Erythroblast (primary cell): ENCODE measurements at regions not wholly inside any gene's neighbourhood (a gene's known extent, or its start where the extent isn't known, plus 50 kb on each side); places are given as distances from the start of the nearest gene placed in this dataset.

Experiments
- GATA1 ChIP-seq: IDR thresholded peaks from 2 replicates; pipeline ENCODE4 v1.6.1; 2011; ENCODE audit warnings: low read depth, mild to moderate bottlenecking, control low read depth, low read length, moderate library complexity
- POLR2A ChIP-seq: IDR thresholded peaks from 2 replicates; pipeline ENCODE4 v1.6.1; 2011; ENCODE audit warnings: mild to moderate bottlenecking, low read length

DNA sequence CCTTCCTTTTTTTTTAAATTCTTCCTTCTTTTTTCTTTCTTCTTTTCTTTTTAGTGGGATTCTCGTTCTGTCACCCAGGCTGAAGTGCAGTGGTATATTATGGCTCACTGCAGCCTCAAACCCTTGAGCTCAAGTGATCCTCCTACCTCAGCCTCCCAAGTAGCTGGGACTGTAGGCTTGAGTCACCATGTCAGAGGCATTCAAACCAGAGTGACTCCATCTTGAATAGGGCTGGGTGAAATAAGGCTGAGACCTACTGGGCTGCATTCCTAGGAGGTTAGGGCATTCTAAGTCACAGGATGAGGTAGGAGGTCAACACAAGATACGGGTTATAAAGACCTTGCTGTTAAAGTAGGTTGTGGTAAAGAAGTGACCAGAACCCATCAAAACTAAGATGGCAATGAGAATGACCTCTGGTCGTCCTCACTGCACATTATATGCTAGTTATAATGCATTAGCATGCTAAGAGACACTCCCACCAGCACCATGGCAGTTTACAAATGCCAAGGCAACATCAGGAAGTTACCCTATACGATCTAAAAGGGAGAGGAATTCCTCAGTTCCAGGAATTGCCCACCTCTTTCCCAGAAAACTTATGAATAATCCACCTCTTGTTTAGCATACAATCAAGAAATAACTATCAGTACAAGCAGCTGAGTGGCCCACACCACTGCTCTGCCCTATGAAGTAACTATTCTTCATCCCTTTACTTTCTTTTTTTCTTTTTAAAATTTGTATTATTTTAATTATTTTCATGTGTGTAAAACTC, 99.0 kb upstream of the ITGB1 start:
- TF ChIP-seq POLR2A (no peak), GATA1 (no peak)
